ENCODE measurements at regions not wholly inside any gene's neighbourhood (a gene's known extent, or its start where the extent isn't known, plus 50 kb on each side); places are given as distances from the start of the nearest gene placed in this dataset.

DNA sequence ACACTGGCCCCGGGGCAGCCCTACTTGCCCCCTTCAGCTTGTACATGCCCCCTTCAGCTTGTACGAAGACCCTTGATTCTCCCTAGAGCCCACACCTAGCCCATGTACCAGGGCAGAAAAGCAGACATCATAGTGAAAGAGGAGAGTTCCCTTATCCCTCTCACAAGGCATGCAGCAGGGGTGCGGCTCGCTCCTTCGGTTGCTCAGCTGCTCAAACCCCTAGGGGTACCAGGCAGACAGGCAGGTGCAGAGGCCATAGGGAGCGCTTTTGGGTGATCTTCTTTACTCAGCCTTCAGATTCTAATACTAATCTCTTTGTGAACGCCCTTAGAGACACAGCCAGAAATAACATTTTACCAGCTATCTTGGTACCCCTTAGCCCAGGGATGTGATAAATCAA is 286.3 kb downstream of the NPIPA8 start:
- TF ChIP-seq, protein P1, sequence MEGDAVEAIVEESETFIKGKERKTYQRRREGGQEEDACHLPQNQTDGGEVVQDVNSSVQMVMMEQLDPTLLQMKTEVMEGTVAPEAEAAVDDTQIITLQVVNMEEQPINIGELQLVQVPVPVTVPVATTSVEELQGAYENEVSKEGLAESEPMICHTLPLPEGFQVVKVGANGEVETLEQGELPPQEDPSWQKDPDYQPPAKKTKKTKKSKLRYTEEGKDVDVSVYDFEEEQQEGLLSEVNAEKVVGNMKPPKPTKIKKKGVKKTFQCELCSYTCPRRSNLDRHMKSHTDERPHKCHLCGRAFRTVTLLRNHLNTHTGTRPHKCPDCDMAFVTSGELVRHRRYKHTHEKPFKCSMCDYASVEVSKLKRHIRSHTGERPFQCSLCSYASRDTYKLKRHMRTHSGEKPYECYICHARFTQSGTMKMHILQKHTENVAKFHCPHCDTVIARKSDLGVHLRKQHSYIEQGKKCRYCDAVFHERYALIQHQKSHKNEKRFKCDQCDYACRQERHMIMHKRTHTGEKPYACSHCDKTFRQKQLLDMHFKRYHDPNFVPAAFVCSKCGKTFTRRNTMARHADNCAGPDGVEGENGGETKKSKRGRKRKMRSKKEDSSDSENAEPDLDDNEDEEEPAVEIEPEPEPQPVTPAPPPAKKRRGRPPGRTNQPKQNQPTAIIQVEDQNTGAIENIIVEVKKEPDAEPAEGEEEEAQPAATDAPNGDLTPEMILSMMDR (conservative IDR thresholded peaks at IDR 0.05; ENCODE audit: low read length), result no peak
- TF ChIP-seq EZH2phosphoT487 (IDR thresholded peaks at IDR 0.05; ENCODE audit: borderline replicate concordance, low read depth, low read length), result no peak
